Activated T-cell treated with anti-CD3 and anti-CD28 coated beads, Interleukin-2, amount 50 U/mL, for 4 hours (primary cell): ENCODE measurements at regions not wholly inside any gene's neighbourhood (a gene's known extent, or its start where the extent isn't known, plus 50 kb on each side); places are given as distances from the start of the nearest gene placed in this dataset.
"Not testable (repeated sequence)": the region's sequence is repeated elsewhere in the genome, so short reads cannot be mapped to it uniquely, and the experiment has no call there.

Source experiments
- ATAC-seq, 2 donors: fragments of 200-7000 bp; cut with Tn5 transposase; one replicate each; pipeline ENCODE4 v1.10.0; 2021
- DNase-seq: peaks from one replicate; pipeline ENCODE4 v3.0.0-alpha.2; 2020
- H3K27me3 Mint-ChIP-seq: one replicate; pipeline ENCODE4 v1.8.0; 2021; ENCODE audit warnings: low read depth, mixed read lengths
- H3K36me3 Mint-ChIP-seq: one replicate; pipeline ENCODE4 v1.8.0; 2022; ENCODE audit warnings: mixed read lengths; ENCODE audit not compliant: insufficient read depth
- H3K4me1 Mint-ChIP-seq: one replicate; pipeline ENCODE4 v1.8.0; 2021; ENCODE audit warnings: low read depth, mixed read lengths
- H3K4me3 Mint-ChIP-seq: one replicate; pipeline ENCODE4 v1.8.0; 2021; ENCODE audit warnings: mild to moderate bottlenecking, moderate library complexity, mixed read lengths
- H3K9me3 Mint-ChIP-seq: one replicate; pipeline ENCODE4 v1.8.0; 2021; ENCODE audit warnings: mixed read lengths

DNA sequence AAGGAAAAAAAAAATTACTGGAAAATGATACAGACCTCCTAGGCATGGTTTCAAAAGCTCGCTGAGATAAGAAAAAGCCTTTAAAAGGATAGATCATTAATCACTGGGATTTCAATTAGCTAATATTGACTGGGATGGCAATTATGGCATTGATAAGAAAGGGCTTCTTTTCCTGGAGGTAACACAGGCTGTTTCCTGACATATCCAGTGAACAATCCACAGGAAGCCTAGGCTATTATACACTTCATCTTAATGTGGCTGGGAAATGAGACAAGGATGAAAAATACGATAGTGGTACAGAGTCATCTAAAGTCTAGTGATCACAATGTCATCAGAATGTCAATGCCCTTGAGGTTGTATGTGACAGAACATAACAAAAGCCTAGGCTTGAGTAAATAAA is 1579.3 kb downstream of the C4orf33 start:
- H3K9me3 Mint-ChIP-seq: peaks cover 5% of the 10 kb centered on the region
- no peak overlapping the region for H3K4me3 Mint-ChIP-seq
- H3K4me1 Mint-ChIP-seq: no peaks in the 10 kb centered on the region
- no peak for ATAC-seq
- no peak for DNase-seq
- H3K27me3 Mint-ChIP-seq: no peaks in the 10 kb centered on the region
- no peaks in the 10 kb centered on the region for H3K36me3 Mint-ChIP-seq

DNA sequence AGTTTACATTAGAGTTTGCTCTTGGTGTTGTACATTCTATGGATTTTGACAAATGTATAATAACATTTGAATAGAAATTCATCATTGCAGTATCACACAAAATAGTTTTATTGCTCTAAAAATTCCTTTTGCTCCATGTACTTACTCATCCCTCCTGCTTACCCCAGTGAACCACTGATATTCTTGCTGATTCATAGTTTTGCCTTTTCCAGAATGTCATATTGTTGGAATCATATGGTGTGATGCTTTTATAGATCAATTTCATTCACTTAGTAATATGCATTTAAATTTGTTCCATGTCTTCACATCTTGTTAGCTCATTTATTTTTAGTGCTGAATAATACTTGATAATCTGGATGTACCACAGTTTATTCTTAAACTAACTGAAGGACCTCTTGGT is 1593.2 kb downstream of the C4orf33 start:
- Mint-ChIP-seq H3K4me1 (no peaks in the 10 kb centered on the region), H3K27me3 (no peaks in the 10 kb centered on the region), H3K36me3 (no peaks in the 10 kb centered on the region), H3K9me3 (no peaks in the 10 kb centered on the region), H3K4me3 (no peak overlapping the region)
- DNase-seq: no peak
- no peak for ATAC-seq

DNA sequence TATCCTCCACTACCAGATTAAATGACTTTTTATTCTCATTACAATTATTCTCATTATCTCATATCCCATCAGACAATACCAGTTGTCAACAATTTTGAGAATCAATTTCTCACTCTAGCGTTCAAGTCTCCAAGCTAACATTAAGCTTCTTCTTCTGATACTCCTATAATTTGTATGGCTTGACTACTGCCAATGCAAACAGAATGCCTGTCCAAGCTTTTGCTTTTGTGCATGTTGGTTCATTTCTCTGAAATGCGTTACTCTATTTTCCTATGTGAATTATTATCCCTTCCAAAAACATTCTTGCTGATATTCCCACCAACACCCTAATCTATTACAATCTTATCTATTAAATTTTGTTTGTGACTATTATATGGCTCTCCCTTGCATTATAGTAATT is 1602.3 kb downstream of the C4orf33 start:
- no peaks in the 10 kb centered on the region for H3K36me3 Mint-ChIP-seq
- no peak for ATAC-seq
- no peaks in the 10 kb centered on the region for H3K4me1 Mint-ChIP-seq
- H3K9me3 Mint-ChIP-seq: peaks cover 4% of the 10 kb centered on the region
- no peak for DNase-seq
- H3K4me3 Mint-ChIP-seq: no peak overlapping the region
- no peaks in the 10 kb centered on the region for H3K27me3 Mint-ChIP-seq

DNA sequence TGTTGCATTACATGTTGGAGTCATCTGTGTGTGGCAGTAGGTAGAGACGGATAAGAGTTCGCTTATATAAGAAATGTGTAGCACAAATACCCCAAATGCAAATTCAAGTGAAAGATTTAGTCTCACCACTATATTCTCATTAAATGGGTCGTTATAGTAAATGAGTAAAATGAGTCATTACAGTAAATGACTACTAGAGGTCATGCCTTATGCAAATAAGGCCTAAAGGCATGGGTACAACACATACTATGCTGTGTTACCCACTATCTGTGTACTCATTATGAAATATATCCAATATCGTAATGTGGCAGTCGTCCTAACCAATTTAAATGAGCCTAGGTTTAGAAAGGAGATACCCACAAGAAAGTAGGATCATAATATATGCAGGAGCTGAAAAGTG is 1603.1 kb downstream of the C4orf33 start:
- no peak for ATAC-seq

DNA sequence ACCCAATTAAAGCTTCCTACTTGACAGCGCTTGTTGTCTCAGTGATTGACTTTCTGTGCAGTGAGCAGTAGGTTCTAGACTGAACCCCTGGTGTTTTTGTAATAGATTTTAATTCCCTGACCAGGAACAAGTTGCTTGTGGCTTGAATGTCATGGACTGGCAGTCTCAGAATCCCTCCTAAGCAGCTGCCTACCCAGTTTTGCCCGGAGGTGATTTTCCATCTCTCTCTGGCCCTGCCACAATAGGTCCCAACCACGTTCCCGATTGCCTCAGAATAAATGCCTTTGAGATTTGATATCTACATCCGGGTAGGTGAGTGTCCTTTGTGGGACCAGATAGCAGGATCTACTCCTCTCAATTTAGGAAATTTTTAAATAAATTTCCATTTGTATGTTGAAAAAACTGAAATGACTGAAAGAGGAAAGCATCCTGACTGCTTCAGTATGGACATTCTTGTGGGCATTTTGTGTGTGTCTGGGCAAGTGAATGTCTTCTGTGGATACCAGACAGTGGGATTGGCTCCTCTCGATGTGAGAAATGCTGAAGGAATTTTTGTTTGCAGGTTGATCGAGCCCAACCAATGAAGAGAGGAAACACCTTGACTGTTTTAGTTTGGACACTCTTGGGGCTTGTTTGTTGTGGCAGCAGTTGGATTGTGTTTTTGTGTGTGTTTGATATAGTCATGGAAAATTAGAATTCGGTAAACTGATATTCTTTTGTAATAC is 1607.4 kb downstream of the C4orf33 start:
- DNase-seq (no peak), ATAC-seq (no peak)
- Mint-ChIP-seq H3K4me1 (no peaks in the 10 kb centered on the region), H3K9me3 (peaks cover 5% of the 10 kb centered on the region), H3K4me3 (no peak overlapping the region), H3K27me3 (no peaks in the 10 kb centered on the region), H3K36me3 (no peaks in the 10 kb centered on the region)

More for the DNA sequence above, 1603.1 kb downstream of the C4orf33 start:
- H3K9me3 Mint-ChIP-seq: peaks cover 4% of the 10 kb centered on the region
- no peaks in the 10 kb centered on the region for H3K4me1 Mint-ChIP-seq
- no peaks in the 10 kb centered on the region for H3K36me3 Mint-ChIP-seq
- no peak for DNase-seq
- H3K4me3 Mint-ChIP-seq: no peak overlapping the region
- H3K27me3 Mint-ChIP-seq: no peaks in the 10 kb centered on the region

DNA sequence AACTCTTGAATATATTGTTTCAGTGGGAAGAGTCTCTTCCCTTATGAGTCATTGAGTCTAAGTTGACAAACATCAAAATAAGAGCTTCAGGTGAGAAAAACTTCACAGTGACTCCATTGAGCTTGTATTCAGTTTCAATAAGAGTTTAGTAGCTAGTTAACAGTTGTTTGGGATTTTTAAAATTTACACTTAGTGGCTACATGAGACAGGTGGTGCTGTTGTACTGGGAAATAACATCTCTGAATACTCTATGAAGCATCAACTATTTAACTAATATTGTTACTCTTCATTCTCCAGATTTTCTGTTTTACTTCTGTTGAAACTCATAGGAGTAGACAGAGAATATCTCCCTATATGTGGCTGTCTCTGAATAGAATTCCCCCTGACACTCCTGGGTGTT is 1609.1 kb downstream of the C4orf33 start:
- peaks cover 4% of the 10 kb centered on the region for H3K9me3 Mint-ChIP-seq
- H3K4me1 Mint-ChIP-seq: no peaks in the 10 kb centered on the region
- ATAC-seq: no peak
- H3K27me3 Mint-ChIP-seq: no peaks in the 10 kb centered on the region
- H3K36me3 Mint-ChIP-seq: no peaks in the 10 kb centered on the region
- no peak for DNase-seq
- no peak overlapping the region for H3K4me3 Mint-ChIP-seq

DNA sequence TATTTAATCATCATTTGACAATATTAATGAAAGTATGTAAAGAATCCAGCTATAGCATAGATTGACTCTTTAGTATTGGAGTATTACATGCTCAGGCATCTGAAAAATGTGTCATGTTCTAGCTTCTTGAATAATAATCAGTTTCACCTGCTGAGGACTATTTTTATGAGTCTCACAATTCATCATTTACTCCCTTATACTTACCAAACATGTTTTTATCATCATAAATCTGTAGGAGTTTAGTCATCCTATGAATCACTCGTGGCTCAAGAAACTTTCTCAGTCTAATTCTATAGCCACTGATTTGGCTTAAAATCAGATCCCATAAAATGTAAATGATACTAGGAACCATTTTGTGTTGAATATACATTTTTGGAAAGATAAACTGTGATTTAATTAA is 1616.1 kb downstream of the C4orf33 start:
- Mint-ChIP-seq H3K4me1 (no peaks in the 10 kb centered on the region), H3K9me3 (peaks cover 8% of the 10 kb centered on the region), H3K27me3 (no peaks in the 10 kb centered on the region), H3K4me3 (no peak overlapping the region), H3K36me3 (no peaks in the 10 kb centered on the region)
- ATAC-seq: no peak
- DNase-seq: no peak

DNA sequence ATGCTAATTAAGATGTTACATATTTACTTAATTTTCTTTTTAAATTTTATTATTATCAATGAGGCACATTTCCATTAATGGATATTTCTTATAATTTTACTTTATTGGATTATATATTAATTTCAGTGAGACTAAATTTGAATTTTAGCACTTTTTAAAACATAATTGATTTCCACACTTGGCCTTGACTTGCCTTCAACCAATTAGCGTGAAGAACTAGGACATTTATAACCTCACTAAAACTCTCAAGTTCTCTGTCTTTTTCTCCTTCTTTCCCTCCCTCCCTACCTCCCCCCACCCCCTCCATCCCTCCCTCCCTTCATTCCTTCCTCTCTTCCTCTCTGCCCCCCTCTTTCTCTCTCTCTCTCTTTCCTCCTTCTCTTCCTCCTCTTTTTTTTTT is 1618.1 kb downstream of the C4orf33 start:
- Mint-ChIP-seq H3K4me3 (no peak overlapping the region), H3K27me3 (no peaks in the 10 kb centered on the region), H3K36me3 (no peaks in the 10 kb centered on the region), H3K9me3 (peaks cover 3% of the 10 kb centered on the region), H3K4me1 (no peaks in the 10 kb centered on the region)
- ATAC-seq (no peak), DNase-seq (no peak)

DNA sequence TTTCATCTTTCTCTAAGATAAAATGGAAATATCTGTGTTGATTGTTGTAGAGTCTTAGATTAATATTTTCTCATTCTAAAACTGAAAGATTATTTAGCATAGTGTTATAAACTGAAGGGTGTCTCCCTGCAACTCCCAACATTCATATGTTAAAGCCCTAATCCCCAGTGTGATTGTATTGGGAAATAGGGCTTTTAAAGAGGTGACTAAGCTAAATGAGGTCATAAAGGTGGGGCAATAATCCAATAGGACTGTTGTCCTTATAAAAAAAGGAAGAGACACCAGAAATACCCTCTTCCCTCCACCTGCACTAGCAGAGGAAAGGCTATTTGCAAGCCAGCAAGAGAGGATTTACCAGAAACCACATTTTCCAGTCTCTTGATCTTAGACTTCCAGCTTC is 1626.4 kb downstream of the C4orf33 start:
- no peak for DNase-seq
- Mint-ChIP-seq H3K27me3 (no peaks in the 10 kb centered on the region), H3K4me1 (no peaks in the 10 kb centered on the region), H3K4me3 (no peak overlapping the region), H3K36me3 (no peaks in the 10 kb centered on the region), H3K9me3 (no peaks in the 10 kb centered on the region)
- no peak for ATAC-seq

DNA sequence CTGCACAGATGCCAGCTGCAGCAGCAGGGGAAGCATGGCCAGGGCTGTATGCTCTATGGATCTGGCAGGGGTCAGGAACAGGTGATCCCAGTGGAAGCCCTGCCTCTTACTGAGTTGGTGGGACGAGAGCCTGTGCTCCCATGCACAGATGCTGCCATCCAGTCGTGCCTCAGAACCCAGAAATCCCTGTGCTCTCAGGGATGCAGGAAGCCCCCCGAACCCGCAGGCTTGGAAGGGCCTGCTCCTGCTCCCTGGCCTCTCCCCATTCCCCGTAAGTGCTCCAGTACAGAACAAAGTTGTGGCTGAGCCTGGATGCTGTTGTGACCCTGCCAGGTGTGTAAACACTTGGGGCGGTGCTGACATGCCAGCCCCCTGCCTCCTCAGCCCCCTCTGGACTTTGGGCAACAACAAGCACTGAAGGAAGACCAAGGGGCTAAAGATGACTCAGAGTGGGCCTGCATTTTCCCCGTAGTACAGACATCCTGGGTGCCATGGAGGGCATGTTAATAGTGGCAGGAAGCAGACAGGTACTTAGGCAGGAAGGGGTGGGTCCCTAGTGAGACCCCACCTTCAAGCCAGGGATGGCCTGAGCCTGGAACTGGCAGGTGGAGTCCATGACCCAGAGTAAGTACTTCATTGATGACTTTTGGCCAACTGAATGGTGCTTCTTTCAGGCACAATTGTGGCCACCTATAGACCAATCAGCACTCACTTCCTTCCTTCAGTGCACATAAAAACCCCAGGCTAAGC is 1640.7 kb downstream of the C4orf33 start:
- no peaks in the 10 kb centered on the region for H3K27me3 Mint-ChIP-seq
- H3K4me3 Mint-ChIP-seq: no peak overlapping the region
- no peaks in the 10 kb centered on the region for H3K4me1 Mint-ChIP-seq
- no peaks in the 10 kb centered on the region for H3K36me3 Mint-ChIP-seq
- DNase-seq (no peak), ATAC-seq (no peak)
- H3K9me3 Mint-ChIP-seq: peaks cover 21% of the 10 kb centered on the region

DNA sequence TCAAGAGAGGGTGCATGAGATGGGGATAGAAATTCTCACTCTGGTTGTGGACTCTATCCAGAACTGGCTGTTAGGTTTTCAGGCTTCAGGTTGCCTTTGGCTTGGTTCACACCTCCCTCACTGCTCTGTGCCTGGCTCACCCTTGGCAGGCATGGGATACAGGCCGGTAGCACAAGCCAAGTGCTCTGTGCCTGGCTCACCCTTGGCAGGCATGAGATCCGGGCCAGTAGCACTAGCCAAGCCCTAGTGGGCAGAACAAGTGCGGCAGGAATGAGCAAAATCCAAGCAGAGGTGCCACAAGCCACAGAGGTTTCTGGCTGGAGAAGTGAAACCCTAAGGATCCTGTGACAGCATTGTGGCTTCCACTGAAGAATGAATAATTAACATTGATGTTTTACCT is 1642.3 kb downstream of the C4orf33 start:
- H3K4me1 Mint-ChIP-seq: no peaks in the 10 kb centered on the region
- DNase-seq (no peak), ATAC-seq (no peak)
- H3K4me3 Mint-ChIP-seq: no peak overlapping the region
- peaks cover 21% of the 10 kb centered on the region for H3K9me3 Mint-ChIP-seq
- H3K36me3 Mint-ChIP-seq: no peaks in the 10 kb centered on the region
- no peaks in the 10 kb centered on the region for H3K27me3 Mint-ChIP-seq

DNA sequence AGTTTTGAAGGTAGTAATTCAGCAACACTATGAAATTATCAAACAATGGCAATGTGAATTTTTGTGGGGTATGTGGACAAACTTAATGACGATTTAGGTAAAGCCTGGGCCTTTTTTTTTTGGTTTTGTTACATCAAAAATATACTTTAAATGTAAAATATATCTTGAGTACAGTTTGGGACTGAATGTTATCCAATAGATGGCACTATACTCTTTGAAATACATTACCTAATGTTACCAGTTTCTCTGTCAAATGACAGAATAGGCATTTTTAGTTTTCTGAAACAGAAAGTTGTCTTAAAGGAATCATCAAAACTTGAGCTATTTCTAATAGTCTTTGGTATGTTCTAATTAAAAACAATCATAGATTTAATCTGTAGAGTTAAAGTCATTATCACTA is 1651.9 kb downstream of the C4orf33 start:
- peaks cover 13% of the 10 kb centered on the region for H3K9me3 Mint-ChIP-seq
- H3K36me3 Mint-ChIP-seq: no peaks in the 10 kb centered on the region
- ATAC-seq (no peak), DNase-seq (no peak)
- H3K4me3 Mint-ChIP-seq: no peak overlapping the region
- H3K27me3 Mint-ChIP-seq: no peaks in the 10 kb centered on the region
- H3K4me1 Mint-ChIP-seq: no peaks in the 10 kb centered on the region

DNA sequence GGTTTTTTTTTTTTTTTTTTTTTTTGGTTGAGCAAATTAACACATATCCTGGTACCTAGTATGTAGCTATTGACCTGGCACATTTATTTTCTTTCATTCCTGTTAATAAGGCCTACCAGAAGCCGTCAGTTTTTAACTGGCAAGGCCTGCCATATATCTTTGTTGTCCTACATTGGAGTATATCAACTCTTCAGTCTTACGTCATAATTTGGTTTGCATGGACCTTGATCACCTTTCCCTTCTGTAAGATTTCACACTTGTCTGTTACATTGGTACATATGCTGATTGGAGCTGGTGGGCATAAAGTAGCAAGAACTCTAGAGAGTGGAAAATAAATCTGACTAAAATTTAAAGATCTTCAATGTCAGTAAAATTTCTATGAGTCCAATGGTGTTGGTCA is 1658.0 kb downstream of the C4orf33 start:
- ATAC-seq (no peak), DNase-seq (no peak)
- Mint-ChIP-seq H3K4me3 (no peak overlapping the region), H3K9me3 (peaks cover 3% of the 10 kb centered on the region), H3K27me3 (no peaks in the 10 kb centered on the region), H3K36me3 (no peaks in the 10 kb centered on the region), H3K4me1 (no peaks in the 10 kb centered on the region)

DNA sequence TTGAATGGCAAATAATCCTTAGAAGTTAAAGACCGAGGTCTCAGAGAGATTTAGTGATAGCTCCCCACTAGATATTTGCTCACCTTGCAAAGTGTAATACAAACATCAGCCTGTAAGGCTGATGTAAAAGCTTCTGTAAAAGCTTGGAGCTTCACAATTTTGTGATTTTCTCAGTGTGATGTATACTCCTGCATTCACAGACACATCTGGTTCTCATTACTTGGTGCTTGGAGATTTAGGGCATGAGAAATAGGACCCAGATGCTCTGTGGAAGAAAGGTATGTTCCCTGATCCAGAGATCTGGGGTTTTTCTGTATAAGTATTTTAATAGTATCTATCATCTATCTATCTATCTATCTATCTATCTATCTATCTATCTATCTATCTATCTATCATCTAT is 1664.3 kb downstream of the C4orf33 start:
- H3K9me3 Mint-ChIP-seq: peaks cover 5% of the 10 kb centered on the region
- no peaks in the 10 kb centered on the region for H3K4me1 Mint-ChIP-seq
- no peak overlapping the region for H3K4me3 Mint-ChIP-seq
- DNase-seq (no peak), ATAC-seq (no peak)
- no peaks in the 10 kb centered on the region for H3K36me3 Mint-ChIP-seq
- H3K27me3 Mint-ChIP-seq: no peaks in the 10 kb centered on the region

DNA sequence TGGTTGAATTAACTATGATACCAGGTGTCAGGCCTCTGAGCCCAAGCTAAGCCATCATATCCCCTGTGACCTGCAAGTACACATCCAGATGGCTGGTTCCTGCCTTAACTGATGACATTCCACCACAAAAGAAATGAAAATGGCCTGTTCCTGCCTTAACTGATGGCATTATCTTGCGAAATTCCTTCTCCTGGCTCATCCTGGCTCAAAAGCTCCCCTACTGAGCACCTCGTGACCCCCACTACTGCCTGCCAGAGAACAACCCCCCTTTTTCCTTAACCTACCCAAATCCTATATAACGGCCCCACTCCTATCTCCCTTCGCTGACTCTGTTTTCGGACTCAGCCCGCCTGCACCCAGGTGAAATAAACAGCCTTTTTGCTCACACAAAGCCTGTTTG is 1671.4 kb downstream of the C4orf33 start:
- not testable (repeated sequence) for H3K4me1 Mint-ChIP-seq, H3K27me3 Mint-ChIP-seq, H3K4me3 Mint-ChIP-seq, ATAC-seq, H3K36me3 Mint-ChIP-seq, DNase-seq
- peaks cover 11% of the 10 kb centered on the region for H3K9me3 Mint-ChIP-seq
